ENCODE measurements at regions not wholly inside any gene's neighbourhood (a gene's known extent, or its start where the extent isn't known, plus 50 kb on each side); places are given as distances from the start of the nearest gene placed in this dataset.

GRCh38 chr1:175881246-175881976, 138.0 kb upstream of the TNR start:
- CTCF ChIA-PET, result no interaction called here
- TF ChIP-seq ZNF776 (tag by site-specific recombination; IDR thresholded peaks at IDR 0.05; ENCODE audit: borderline replicate concordance) (no peak), ZFP3 (tag by site-specific recombination; IDR thresholded peaks at IDR 0.05; ENCODE audit: low read depth) (no peak), ZBTB7A (tag by site-specific recombination; IDR thresholded peaks at IDR 0.05; ENCODE audit: low read depth) (no peak), ZNF747 (tag by site-specific recombination; IDR thresholded peaks at IDR 0.05) (no peak), ZBTB17 (tag by site-specific recombination; IDR thresholded peaks at IDR 0.05) (no peak), KLF7 (tag by site-specific recombination; IDR thresholded peaks at IDR 0.05; ENCODE audit: borderline replicate concordance) (no peak), IKZF3 (tag by site-specific recombination; IDR thresholded peaks at IDR 0.05) (no peak), ZNF146 (tag by site-specific recombination; IDR thresholded peaks at IDR 0.05) (no peak), ZNF707 (tag by site-specific recombination; IDR thresholded peaks at IDR 0.05) (no peak), ZFP41 (tag by site-specific recombination; IDR thresholded peaks at IDR 0.05; ENCODE audit: borderline replicate concordance) (no peak), TRIM28 (IDR thresholded peaks at IDR 0.05; ENCODE audit: borderline replicate concordance, low read length) (no peak), ZNF558 (tag by site-specific recombination; IDR thresholded peaks at IDR 0.05) (no peak), ZXDB (tag by site-specific recombination; IDR thresholded peaks at IDR 0.05) (no peak)
- Histone ChIP-seq H3K4me3 (ENCODE audit: low read depth, low read length) (no peak overlapping the region), H3K36me3 (ENCODE audit: control insufficient read depth in 2 of 2, insufficient read depth in 1 of 2, low read length in 2 of 2) (no peaks in the 10 kb centered on the region), H3K27ac (ENCODE audit: extremely low read depth, low read depth, low read length) (no peak overlapping the region), H3K9me3 (ENCODE audit: control insufficient read depth, insufficient read depth, low read depth, low read length) (no peaks in the 10 kb centered on the region), H3K4me1 (ENCODE audit: control insufficient read depth, insufficient read depth, low read length) (no peaks in the 10 kb centered on the region)
- POLR2A ChIA-PET, result no interaction called here

GRCh38 chr1:175878775-175879174, 135.4 kb upstream of the TNR start:
- no peak for TF ChIP-seq ZBTB17 (tag by site-specific recombination; IDR thresholded peaks at IDR 0.05)
- TF ChIP-seq ZFP37 (tag by site-specific recombination; IDR thresholded peaks at IDR 0.05), result no peak
- no peak for TF ChIP-seq ZNF514 (tag by site-specific recombination; IDR thresholded peaks at IDR 0.05)
- TF ChIP-seq ZNF426 (tag by site-specific recombination; IDR thresholded peaks at IDR 0.05), result no peak
- no peak for TF ChIP-seq ZNF362 (tag by site-specific recombination; IDR thresholded peaks at IDR 0.05)
- no peak for TF ChIP-seq TCF7L2 (IDR thresholded peaks at IDR 0.05; ENCODE audit: borderline replicate concordance, low read depth, low read length)
- no peak for TF ChIP-seq ZNF48 (tag by site-specific recombination; IDR thresholded peaks at IDR 0.05)
- TF ChIP-seq ZNF121 (tag by site-specific recombination; IDR thresholded peaks at IDR 0.05), result no peak
- TF ChIP-seq ZNF768 (tag by site-specific recombination; IDR thresholded peaks at IDR 0.05), result no peak
- no peak for TF ChIP-seq PRDM6 (tag by site-specific recombination; IDR thresholded peaks at IDR 0.05)
- no peak for TF ChIP-seq KLF17 (tag by site-specific recombination; IDR thresholded peaks at IDR 0.05)
- TF ChIP-seq ZNF341 (tag by site-specific recombination; IDR thresholded peaks at IDR 0.05; ENCODE audit: low read depth), result no peak
- no peak for TF ChIP-seq WT1 (tag by site-specific recombination; IDR thresholded peaks at IDR 0.05)
- TF ChIP-seq ZNF350 (tag by site-specific recombination; IDR thresholded peaks at IDR 0.05), result no peak
- TF ChIP-seq IKZF3 (tag by site-specific recombination; IDR thresholded peaks at IDR 0.05), result no peak
- no peak for TF ChIP-seq ZNF133 (tag by site-specific recombination; IDR thresholded peaks at IDR 0.05)
- TF ChIP-seq ZNF416 (tag by site-specific recombination; IDR thresholded peaks at IDR 0.05), result no peak
- TF ChIP-seq ZSCAN4 (tag by site-specific recombination; IDR thresholded peaks at IDR 0.05), result no peak
- no peak for TF ChIP-seq ZNF488 (tag by site-specific recombination; IDR thresholded peaks at IDR 0.05)
- CTCF ChIA-PET, result interaction anchor here (0.6 kb wide), 1 partner anchor 242 kb away, joined by 6 read pairs; no protein-coding TSS in a partner anchor

More at GRCh38 chr1:175878775-175879174, 135.4 kb upstream of the TNR start:
- POLR2A ChIA-PET, result no interaction called here
- Histone ChIP-seq H3K4me3 (ENCODE audit: low read depth, low read length) (no peak overlapping the region), H3K9me3 (ENCODE audit: control insufficient read depth, insufficient read depth, low read depth, low read length) (no peaks in the 10 kb centered on the region), H3K27ac (ENCODE audit: extremely low read depth, low read depth, low read length) (no peak overlapping the region), H3K36me3 (ENCODE audit: control insufficient read depth in 2 of 2, insufficient read depth in 1 of 2, low read length in 2 of 2) (no peaks in the 10 kb centered on the region), H3K4me1 (ENCODE audit: control insufficient read depth, insufficient read depth, low read length) (no peaks in the 10 kb centered on the region)
